ENCODE measurements at regions not wholly inside any gene's neighbourhood (a gene's known extent, or its start where the extent isn't known, plus 50 kb on each side); places are given as distances from the start of the nearest gene placed in this dataset.
"Not testable (repeated sequence)": the region's sequence is repeated elsewhere in the genome, so short reads cannot be mapped to it uniquely, and the experiment has no call there.

DNA sequence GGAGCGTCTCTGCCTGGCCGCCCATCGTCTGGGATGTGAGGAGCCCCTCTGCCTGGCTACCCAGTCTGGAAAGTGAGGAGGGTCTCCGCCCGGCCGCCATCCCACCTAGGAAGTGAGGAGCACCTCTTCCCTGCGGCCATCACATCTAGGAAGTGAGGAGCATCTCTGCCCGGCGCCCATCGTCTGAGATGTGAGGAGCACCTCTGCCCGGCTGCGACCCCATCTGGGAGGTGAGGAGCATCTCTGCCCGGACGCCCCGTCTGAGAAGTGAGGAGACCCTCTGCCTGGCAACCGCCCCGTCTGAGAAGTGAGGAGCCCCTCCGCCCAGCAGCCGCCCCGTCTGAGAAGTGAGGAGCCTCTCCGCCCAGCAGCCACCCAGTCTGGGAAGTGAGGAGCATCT, 84.5 kb downstream of the IDS start:
- H3K27ac ChIP-seq, result not testable (repeated sequence)

DNA sequence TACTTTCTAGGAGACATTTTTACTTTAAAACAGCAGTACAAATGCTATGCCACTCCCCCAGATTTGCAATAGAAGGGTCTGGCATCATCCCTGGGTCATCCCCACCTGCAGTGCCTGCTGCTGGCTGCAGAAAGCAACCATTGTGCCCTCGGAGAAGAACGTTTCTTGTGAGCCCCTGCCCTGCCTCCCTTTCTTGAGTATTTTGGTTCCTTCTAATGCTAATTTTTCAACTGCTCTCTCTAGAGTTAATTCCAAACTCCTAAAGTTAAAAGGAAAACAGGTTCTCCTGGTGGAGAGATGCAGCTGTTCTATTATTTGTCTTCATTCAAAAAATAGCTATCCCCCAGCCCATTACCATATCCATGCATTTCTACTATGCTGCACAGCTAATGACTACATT, 107.1 kb downstream of the IDS start:
- no peak overlapping the region for H3K27ac ChIP-seq
- TF ChIP-seq, protein P1, sequence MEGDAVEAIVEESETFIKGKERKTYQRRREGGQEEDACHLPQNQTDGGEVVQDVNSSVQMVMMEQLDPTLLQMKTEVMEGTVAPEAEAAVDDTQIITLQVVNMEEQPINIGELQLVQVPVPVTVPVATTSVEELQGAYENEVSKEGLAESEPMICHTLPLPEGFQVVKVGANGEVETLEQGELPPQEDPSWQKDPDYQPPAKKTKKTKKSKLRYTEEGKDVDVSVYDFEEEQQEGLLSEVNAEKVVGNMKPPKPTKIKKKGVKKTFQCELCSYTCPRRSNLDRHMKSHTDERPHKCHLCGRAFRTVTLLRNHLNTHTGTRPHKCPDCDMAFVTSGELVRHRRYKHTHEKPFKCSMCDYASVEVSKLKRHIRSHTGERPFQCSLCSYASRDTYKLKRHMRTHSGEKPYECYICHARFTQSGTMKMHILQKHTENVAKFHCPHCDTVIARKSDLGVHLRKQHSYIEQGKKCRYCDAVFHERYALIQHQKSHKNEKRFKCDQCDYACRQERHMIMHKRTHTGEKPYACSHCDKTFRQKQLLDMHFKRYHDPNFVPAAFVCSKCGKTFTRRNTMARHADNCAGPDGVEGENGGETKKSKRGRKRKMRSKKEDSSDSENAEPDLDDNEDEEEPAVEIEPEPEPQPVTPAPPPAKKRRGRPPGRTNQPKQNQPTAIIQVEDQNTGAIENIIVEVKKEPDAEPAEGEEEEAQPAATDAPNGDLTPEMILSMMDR (IDR thresholded peaks at IDR 0.05), result no peak
- no peak for TF ChIP-seq ZFX (IDR thresholded peaks at IDR 0.05; ENCODE audit: borderline replicate concordance)

- no peak for TF ChIP-seq ZFX (IDR thresholded peaks at IDR 0.05; ENCODE audit: borderline replicate concordance)
- TF ChIP-seq, protein P1 (IDR thresholded peaks at IDR 0.05), result no peak
These were observed 112.2 kb downstream of the IDS start for GRCh38 chrX:149392921-149393320.

DNA sequence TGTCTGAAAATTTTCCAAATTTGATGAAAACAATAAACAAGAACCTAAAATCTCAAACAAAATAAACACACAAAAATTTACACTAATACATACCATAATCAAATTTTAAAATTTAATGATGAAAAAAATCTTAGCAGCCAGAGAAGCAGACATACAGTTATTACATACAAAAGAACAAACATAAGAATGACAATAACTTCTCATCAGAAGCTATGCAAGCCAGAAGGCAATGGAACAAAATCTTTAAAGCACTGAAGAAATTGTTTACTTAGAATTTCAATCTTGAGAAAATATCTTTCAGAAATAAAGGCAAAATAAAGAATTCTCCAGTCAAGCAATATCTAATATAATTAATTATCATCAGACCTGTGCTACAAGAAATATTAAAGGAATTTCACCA, 121.3 kb downstream of the IDS start:
- no peak overlapping the region for H3K27ac ChIP-seq
- TF ChIP-seq ZFX (IDR thresholded peaks at IDR 0.05; ENCODE audit: borderline replicate concordance), result no peak
- TF ChIP-seq, protein P1 (IDR thresholded peaks at IDR 0.05), result no peak

More at GRCh38 chrX:149392921-149393320, 112.2 kb downstream of the IDS start:
- H3K27ac ChIP-seq, result peak overlapping the region; percentile 51

GRCh38 chrX:149374751-149375150, 130.4 kb downstream of the IDS start:
- H3K27ac ChIP-seq, result no peak overlapping the region
- TF ChIP-seq, protein P1 (IDR thresholded peaks at IDR 0.05), result no peak
- TF ChIP-seq ZFX (IDR thresholded peaks at IDR 0.05; ENCODE audit: borderline replicate concordance), result no peak

- TF ChIP-seq ZFX (IDR thresholded peaks at IDR 0.05; ENCODE audit: borderline replicate concordance), result no peak
- TF ChIP-seq, protein P1 (IDR thresholded peaks at IDR 0.05), result no peak
- no peak overlapping the region for H3K27ac ChIP-seq
These were observed 132.2 kb downstream of the IDS start for GRCh38 chrX:149372866-149373265.

DNA sequence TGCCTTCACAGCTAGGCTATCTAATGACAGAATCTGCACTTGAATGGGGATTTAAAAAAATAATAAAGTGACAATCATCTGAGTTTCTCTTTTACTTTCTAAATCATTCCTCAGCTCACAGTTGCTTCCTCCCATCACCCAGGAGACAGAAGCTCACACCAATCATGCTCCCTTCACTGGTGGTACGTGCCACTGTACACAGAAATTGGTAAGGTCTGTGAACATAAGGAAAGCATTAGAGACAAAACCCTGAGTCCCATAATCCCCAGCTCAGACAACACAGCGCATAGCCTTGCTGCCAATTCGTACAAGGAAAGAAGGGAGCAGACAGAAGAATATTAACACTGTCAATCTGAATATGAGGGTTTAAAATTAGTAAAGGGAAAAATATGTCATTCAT, 133.1 kb downstream of the IDS start:
- H3K27ac ChIP-seq, result no peak overlapping the region
- TF ChIP-seq, protein P1 (IDR thresholded peaks at IDR 0.05), result no peak
- no peak for TF ChIP-seq ZFX (IDR thresholded peaks at IDR 0.05; ENCODE audit: borderline replicate concordance)

GRCh38 chrX:149370097-149370496, 135.0 kb downstream of the IDS start:
- H3K27ac ChIP-seq, result no peak overlapping the region
- TF ChIP-seq, protein P1 (IDR thresholded peaks at IDR 0.05), result no peak
- TF ChIP-seq ZFX (IDR thresholded peaks at IDR 0.05; ENCODE audit: borderline replicate concordance), result no peak

Data from 22Rv1 (cell line).